Panc1 (cell line): ENCODE measurements at regions not wholly inside any gene's neighbourhood (a gene's known extent, or its start where the extent isn't known, plus 50 kb on each side); places are given as distances from the start of the nearest gene placed in this dataset.

Source experiments
- CTCF ChIP-seq: fragments of 450-650 bp; IDR thresholded peaks from 2 replicates; pipeline ENCODE4 v1.5.1; 2017; ENCODE audit warnings: mild to moderate bottlenecking
- SIN3A ChIP-seq: IDR thresholded peaks from 2 replicates; pipeline ENCODE4 v1.6.1; 2012; ENCODE audit warnings: low read depth, mild to moderate bottlenecking, low read length, moderate library complexity, borderline replicate concordance; ENCODE audit not compliant: insufficient read depth

- TF ChIP-seq CTCF (no peak), SIN3A (no peak)
Observed at GRCh38 chr20:23260181-23260840, 90.3 kb upstream of the NXT1 start.
